ENCODE measurements at regions not wholly inside any gene's neighbourhood (a gene's known extent, or its start where the extent isn't known, plus 50 kb on each side); places are given as distances from the start of the nearest gene placed in this dataset.
"Not testable (repeated sequence)": the region's sequence is repeated elsewhere in the genome, so short reads cannot be mapped to it uniquely, and the experiment has no call there.

DNA sequence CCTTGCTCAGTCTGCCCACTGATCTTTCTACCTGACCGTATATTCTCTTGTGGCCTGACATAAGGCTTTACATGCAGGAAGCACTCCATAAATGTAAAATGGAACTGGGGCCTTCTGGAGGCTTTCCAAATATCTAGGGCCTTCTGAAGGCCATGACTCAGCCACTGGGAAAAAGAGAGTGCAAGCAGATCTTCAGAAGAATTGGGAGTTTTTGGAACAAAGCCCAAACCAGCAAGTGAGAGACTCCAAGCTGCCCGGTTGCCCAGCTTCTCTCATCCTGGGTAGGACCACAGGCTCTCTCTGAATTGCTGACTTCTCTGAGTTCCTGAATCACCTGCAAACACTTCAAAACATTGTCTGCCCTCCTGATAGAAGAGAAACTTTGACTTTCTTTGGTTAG lies 107.9 kb upstream of the BMAL1 start:
- peak; percentile 88 for DNase-seq (ENCODE audit: low read depth)

DNA sequence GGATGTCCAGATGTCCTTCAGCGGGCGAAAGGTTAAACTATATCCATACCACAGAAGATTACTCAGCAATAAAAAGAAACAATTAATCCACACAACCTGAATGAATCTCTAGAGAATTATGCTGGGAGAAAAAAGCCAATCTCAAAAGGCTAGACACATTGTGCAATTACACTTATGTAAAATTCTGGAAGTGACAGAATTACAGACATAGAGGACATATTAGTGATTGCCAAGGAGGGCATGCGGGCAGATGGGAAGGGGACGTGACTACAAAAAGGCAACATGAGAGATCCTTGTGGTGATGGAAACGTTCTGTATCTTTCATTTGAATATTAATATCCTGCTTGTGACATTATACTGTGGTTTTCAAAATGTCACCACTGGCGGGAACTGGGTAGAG lies 103.5 kb upstream of the BMAL1 start:
- no peak for DNase-seq (ENCODE audit: low read depth)

GRCh38 chr11:13183094-13183825 lies 94.3 kb upstream of the BMAL1 start:
- peak; percentile 34 for DNase-seq (ENCODE audit: low read depth)

DNA sequence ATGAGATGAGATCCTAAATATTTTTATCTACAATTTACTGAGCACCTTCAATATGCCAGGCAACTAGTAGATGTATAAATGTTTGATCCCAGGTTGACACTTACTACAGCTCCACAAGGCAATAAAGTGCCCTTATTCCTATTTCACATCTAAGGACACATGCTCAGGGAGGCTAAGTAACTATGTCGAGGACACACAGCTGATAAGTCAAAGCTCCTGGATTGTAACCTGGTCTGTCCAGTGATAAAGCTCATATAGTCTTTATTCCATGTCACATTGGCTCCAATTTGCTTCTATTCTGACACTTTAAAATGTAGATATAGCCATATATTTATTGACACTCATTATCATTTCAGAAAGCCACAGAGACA lies 93.8 kb upstream of the BMAL1 start:
- DNase-seq (ENCODE audit: low read depth), result no peak

DNA sequence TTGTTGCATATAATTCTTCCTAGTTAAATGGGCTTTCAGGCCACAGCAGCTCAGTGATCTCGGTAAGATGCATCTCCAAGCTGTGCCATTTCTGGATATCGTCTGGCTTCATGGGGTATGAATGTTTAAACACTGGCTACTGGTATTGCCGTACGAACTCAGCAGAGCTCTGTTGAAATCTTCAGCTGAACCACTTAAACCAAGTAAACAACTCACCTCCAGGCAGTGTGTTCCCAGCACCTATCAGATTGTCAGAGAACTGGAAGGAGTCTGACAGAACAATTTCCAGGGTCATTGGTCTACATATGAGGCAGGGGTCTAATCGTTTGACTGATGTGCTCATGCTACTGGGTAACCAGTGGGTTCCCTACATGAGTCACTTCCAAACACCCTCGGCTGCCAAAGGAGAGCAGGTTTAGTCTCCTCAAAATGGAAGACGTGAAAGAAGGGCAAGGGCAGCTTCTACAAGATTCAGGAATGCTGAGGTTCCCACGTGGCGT lies 93.2 kb upstream of the BMAL1 start:
- no peak for DNase-seq (ENCODE audit: low read depth)

DNA sequence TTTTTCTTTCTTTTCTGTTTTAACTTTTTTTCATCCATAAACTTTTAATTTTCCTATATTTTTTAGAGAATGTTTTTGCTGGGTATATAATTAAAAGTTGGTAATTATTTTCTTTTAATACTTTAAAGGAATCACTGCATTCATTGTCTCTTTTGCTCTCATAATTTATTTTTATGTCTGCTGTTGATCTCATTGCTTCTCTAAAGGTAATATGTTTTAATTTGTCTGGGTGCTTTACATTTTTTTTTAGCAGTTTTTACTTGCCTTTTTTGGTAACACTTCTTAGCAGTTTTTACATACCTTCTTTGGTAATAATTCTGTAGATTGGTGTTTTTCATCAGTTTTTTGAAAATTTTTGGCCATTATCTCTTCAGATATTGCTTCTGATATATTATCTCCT lies 89.4 kb upstream of the BMAL1 start:
- no peak for DNase-seq (ENCODE audit: low read depth)

GRCh38 chr11:13189561-13190426 lies 87.8 kb upstream of the BMAL1 start:
- no peak for DNase-seq (ENCODE audit: low read depth)

- no peak for DNase-seq (ENCODE audit: low read depth)
These were observed 84.0 kb upstream of the BMAL1 start for GRCh38 chr11:13193613-13194012.

DNA sequence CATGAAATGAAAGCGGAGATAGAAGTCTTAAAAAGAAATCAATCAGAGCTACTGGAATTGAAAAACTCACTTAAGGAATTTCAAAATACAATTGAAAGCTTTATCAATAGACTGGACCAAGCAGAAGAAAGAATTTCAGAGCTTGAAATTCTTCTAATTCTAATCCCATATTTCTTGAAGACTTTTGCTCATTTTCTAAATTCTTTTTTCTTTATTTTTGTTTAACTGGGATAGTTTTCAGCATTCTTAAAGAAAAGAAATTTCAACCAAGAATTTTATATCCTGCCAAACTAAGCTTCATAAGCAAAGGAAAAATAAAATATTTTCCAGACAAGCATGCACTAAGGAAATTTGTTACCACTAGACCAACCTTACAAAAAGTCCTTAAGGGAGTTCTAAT lies 80.2 kb upstream of the BMAL1 start:
- not testable (repeated sequence) for DNase-seq (ENCODE audit: low read depth)

GRCh38 chr11:13205486-13205885 lies 72.1 kb upstream of the BMAL1 start:
- DNase-seq (ENCODE audit: low read depth), result no peak

GRCh38 chr11:13206086-13206640 lies 71.4 kb upstream of the BMAL1 start:
- no peak for DNase-seq (ENCODE audit: low read depth)

GRCh38 chr11:13207270-13207664 lies 70.3 kb upstream of the BMAL1 start:
- DNase-seq (ENCODE audit: low read depth), result no peak

GRCh38 chr11:13207665-13208594 lies 69.7 kb upstream of the BMAL1 start:
- peak; percentile 76 for DNase-seq (ENCODE audit: low read depth)

DNA sequence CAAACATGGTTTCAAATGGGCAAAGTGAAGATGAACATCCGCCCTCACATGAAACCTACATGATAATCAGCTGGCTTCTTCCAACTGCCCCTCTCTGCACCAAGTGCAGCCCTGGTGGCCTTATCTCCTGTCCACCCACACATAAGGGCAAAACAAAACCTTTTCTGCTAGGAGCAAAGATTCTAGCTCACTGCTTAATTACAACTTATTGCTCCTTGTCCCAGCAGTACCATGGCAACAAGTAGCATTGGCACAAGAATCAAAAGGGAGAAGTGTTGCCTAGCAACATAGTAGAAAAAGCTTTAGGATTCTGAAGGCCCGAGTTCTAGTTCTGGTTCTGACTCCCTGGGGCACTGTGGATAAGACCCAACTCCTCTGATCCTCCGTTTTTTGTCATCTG lies 68.7 kb upstream of the BMAL1 start:
- no peak for DNase-seq (ENCODE audit: low read depth)

- no peak for DNase-seq (ENCODE audit: low read depth)
These were observed 68.2 kb upstream of the BMAL1 start for GRCh38 chr11:13209379-13209778.

GRCh38 chr11:13210424-13210823 lies 67.2 kb upstream of the BMAL1 start:
- DNase-seq (ENCODE audit: low read depth), result peak; percentile 80

DNA sequence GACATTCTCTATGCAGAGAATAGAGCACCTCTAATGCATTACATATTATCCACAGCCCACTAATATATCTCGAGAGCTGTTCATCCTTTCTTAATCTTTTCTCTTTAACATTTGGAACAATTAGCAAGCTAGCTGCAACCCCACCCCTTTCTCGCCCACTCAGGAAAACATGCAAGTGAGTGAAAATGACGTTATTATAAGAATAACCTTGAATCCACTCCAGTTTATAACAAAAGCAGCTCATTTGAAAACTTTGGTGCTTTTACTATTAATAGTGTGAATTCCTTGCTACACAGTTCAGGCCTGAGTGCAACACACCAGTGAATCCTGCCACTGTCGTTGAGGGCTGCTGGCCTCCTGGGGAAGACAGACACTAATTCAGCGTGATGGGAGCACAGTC lies 63.3 kb upstream of the BMAL1 start:
- no peak for DNase-seq (ENCODE audit: low read depth)

- peak; percentile 84 for DNase-seq (ENCODE audit: low read depth)
These were observed 62.4 kb upstream of the BMAL1 start for GRCh38 chr11:13215149-13215548.

DNA sequence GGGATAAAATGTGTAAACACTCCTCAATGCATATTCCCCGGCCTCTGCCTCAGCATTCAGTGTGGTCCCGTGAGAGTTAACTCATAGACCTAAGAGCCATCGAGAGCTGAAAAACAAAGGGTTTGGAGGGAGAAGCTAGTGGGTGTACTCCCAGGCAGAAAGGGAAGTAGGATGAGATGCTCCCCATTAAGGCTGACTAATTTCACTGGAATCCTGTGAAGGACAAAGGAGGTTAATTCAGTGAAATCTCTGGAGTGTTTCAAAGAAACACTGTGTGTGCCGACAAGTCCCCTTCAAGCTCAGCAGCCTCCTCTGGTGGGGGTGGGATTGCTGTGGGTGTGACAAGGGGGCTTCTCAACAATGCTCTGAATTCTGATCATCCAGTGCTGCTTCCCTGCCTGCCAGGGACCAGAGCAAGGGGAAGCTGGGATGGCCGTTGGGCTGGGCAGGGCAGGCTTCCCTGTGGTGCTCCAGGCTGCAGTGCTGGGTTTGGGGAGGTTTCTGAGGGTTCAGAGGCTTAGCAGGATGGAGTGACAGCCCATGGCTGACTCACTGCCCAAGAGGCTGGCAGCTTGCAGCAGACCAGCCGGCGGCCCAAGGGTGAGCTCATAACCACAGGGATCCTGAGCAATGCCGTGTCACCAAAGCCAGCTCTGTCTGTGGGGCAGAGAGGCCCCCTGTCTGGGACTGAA lies 61.4 kb upstream of the BMAL1 start:
- peak; percentile 99 for DNase-seq (ENCODE audit: low read depth)

DNA sequence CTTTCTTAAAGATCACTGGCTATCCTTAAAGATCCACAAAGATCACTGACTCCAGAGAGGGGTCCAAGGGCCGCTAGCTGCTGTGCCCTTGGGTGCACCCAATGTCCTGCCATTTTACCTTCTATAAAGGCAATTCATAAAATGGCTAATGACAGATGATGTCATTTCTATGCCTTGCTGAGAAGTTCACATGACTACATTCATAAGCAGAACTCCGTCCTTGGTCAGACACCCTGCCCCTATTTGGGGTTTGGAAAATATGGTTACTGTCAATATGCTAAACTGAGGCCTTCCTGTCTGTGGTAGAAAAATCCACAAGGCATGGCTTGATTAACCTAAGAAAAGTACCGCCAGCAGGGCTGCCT lies 60.9 kb upstream of the BMAL1 start:
- DNase-seq (ENCODE audit: low read depth), result no peak

DNA sequence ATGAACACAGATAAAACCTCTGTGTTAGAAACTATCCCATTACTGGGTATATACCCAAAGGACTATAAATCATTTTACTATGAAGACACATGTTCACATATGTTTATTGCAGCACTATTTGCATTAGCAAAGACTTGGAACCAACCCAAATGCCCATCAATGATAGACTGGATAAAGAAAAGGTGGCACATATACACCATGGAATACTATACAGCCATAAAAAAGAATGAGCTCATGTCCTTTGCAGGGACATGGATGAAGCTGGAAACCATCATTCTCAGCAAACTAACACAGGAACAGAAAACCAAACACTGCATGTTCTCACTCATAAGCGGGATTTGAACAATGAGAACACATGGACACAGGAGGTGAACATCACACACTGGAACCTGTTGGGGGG lies 58.9 kb upstream of the BMAL1 start:
- not testable (repeated sequence) for DNase-seq (ENCODE audit: low read depth)

Data from Daoy (cell line).